GM10847 (cell line): ENCODE measurements at regions not wholly inside any gene's neighbourhood (a gene's known extent, or its start where the extent isn't known, plus 50 kb on each side); places are given as distances from the start of the nearest gene placed in this dataset.

ENCODE experiments used
- POLR2A ChIP-seq: IDR thresholded peaks from 2 replicates; pipeline ENCODE4 v1.6.1; 2011; ENCODE audit not compliant: insufficient read length; ENCODE audit errors: extremely low read depth

DNA sequence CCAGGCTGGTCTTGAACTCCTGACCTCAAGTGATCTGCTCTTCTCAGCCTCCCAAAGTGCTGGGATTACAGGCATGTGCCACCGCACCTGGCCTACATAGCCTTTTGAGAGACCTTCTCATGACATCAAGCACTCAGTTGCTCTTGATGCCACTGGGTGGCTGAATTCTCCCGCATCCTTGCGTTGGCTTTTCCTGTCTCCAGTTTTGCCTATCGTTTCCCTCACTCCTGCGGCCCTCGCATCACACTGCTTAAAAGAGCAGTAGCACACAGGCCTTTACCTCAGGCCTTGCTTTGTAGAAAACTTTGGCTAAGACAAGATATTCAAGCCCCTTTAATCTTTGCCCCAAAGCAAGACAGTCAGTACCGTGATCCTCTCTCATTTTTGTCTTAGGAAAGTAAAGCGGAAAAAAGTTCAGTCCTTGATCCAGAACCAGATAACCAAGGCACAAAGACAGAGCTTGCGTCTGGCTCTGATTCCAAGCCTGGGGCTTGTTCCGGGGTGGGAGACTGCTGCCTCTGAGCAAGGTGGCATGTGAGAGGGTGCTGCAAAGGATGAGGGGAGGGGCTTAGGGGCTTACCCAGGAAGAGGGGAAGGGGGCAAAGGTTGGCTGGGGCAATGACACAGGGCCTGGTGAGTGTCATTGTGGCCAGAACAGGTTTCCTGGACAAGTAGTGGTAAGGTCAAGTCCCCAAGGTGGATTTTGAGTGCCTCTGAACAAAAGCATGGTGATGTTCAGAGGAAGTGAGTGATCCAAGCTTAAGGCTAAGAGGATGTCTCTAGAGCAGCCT, 175.0 kb upstream of the TLE3 start:
- TF ChIP-seq POLR2A, result no peak

DNA sequence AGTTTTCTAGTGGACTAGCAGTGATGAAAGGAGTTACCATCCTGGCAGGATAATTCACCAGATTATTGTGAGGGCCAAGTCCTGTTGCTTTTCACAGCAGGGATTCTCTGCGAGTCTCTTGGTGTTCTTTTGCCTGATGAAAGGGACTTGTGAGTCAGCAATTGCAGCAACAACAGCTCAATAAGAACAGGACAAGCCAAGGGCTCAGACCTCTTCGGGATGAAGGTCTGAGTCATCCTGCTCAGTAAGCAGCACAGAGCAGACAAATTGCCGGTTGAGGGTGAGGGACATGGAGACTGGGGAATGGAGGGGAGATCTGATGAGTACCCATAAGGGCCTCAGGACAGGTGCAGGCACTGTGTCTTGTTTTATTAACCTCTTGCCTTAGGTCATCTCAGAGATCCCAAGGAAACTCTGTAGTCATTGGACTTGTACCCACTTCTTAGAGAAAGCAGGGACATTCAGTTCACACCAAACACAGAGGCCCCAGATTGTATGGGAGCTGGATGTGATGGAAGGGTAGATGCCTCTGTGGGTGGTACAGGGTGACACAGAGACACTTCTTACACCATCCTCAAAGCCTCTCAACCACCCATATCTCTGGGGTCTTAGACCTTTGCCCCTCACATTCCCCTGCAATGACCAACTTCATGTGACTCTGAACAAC, 173.8 kb upstream of the TLE3 start:
- TF ChIP-seq POLR2A, result no peak

DNA sequence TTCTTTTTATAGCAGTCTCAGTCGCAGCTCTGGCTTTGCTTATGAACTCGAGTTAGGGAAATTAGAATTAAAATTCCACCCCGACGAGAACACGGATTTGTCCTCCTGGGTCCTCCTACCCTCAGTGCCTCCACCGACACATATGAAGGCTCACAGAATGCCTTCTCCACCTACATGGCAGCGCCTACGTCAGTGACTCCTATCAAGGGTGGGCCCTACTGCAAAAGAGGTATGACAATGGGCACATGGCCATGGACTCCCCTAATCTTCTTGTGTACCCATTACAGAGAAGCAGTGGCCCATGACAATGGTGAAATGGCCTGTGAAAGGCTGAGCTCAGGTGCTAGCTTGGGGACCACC, 173.0 kb upstream of the TLE3 start:
- no peak for TF ChIP-seq POLR2A

DNA sequence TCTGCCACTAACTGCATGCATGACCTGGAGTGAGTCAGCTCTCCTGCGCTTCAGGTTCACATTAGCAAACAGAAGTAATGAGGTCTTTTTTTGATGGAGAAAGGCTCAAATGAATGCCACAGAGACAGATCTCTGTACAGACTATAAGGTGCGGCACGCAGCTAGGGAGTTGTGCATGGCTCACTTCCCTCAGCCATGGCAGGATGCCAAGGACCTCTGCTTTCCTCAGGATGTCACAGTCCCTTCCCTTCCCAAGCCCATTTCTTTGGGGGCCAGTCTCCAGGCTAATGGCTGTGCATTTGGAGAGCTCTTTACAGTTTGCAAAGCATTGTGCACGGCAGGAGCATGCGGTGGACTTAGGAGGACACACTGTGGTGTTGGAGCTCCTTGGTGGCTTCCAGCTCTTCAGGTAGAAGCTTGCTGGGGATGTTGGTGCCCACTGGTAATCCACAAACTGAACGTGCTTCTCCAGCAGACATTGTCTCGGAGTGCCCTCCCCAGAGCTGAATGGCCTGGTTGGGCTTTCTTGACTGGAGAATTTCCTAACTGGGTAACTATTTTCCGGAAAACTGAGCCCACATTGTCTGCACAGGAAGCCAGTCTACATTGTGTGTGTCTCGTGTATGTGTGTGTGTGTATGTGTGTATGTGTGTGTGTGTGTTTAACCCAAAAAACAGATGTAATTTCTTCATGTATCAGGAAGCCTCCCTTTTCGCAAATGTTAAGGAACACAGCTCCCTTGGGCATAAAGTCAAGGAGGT, 172.5 kb upstream of the TLE3 start:
- TF ChIP-seq POLR2A, result no peak

DNA sequence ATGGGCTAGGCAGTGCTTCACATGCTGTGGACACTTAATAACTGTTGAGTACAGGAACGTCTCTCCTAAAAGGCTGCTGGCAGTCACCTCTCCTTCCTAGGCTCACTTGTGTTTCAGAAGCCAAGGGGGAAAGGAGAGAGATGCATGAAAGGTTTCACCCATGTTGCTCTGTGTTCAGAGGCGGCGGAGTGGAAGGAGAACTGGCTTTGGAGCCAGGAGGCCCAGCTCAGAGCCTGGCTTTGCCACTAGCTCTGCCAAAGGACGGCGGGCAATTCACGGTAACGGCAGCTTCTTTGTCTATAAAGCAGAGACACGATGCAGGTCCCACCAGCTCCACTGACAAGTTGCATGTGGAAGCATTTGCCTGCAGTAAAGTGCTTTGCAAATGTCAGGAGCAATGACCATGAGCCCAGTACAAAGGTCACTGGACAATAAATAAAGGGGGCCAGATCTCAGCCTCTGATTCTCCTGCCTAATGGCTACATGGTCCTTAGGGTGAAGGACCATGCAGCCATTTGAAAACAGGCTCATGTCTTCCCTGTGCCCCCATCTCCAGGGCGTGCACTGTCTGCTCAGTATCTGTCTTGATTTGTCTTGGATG, 171.7 kb upstream of the TLE3 start:
- no peak for TF ChIP-seq POLR2A

DNA sequence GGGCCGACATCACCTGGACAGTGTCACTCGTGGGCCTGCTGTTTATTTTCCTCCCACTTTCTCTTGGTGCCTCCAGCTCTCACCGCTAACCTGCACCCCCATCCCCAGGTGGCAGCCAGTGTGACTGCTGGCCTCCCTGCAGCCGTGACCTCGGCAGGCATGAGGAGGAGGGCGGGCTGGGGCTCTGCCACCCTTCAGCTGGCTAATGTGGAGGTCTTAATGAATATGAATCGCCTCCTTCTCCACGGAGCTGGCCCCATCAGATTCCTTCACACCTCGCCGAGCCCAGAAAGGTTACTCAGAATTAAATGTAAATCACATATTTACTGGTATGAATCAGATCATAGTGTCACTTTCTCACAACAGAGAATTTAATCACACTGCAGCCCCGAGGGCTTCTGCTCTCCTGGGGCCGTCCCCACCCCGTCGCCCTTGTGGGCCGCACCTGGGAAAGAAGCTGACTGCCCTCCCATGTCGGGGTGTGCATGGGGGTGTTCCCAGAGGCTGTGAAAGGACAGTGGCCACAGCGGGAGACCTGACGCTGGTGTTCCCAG, 171.1 kb upstream of the TLE3 start:
- no peak for TF ChIP-seq POLR2A

DNA sequence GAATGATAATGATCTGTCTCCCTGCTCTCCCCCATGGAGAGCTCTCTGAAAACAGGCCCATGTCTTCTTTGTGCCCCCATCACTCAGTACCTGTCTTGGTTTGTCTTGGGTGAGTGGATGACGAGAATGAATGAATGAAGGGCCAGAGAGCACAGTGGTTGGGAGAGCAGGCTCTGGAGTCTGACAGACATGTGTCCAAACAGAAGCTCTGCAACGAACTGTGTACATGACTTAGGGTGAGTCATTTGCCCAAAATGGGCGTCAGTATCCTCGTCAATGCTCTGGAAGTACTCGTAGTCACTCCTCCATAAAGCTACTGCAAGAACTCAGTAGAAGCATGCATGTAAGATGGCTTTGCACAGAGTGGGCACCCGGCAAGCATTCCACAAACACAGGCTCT, 170.2 kb upstream of the TLE3 start:
- TF ChIP-seq POLR2A, result no peak

DNA sequence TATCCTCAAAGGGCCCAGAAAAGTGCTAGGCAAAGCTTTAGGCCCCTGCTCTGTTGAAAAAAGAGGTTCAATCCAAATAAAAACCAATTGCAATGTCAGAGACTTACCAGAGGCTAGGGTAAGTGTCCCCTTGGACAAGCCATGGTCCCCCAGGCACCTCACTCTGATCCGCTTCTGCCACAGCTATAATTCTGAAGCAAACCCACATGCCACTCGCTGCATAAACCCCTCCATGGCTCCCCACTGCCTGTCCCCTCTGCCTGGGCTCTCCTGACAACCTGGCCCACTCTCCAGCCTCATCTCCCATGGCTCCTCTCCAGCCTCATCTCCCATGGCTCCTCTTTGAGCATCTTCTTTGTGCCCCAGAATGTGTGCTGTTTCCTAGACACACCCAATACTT, 169.6 kb upstream of the TLE3 start:
- no peak for TF ChIP-seq POLR2A

DNA sequence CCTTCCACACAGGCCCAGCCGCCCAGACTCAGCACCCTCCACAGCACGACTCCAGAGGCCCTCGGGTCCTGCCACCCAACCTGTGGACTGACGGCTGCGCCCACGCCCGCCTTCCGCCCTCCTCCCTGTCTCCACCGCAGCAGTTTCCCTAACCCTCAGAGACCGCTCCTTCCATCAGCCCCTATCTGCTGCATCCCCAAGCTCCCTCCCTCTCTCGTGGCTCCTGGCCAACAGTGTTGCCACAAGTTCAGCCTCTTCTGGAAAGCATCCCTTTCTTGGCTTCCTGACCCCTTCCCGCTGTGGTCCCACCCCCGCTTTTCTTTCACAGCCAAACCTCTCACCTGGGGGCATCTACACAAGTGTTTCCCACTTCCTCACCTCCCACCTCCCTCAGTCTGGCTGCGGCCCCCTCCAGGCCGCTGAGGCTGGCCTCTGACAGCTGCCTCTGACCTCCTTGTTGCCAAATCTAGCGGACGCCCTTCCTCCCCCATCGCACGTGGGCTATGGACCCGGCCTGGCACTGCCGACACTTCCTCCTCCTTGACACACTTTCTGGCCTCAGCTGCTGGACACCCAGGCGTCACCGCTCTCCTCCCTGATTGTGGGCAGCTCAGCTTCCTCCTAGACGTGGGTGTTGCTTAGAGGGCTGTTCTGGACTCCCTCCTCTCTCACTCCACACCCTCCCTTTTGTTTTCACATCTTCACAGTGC, 168.8 kb upstream of the TLE3 start:
- no peak for TF ChIP-seq POLR2A

DNA sequence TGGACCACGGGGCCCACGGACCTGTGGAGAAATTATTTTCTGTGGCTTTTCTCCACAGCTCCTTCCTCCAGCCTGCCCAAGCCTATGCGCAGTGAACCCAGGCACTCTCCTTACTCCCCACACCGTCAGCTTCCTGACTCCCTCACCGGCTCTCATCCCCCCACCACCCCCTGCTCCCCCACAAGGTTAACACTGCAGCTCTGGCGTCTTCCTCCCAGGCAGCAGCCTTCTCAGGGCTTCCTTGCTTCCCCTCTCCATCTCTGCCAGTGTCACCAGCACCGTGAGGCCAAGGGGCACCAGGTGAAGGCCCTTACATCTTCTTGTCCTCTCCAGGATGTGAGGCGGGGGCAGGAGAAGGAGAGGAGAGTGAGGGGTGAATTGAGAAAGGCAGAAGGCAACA, 168.3 kb upstream of the TLE3 start:
- no peak for TF ChIP-seq POLR2A

DNA sequence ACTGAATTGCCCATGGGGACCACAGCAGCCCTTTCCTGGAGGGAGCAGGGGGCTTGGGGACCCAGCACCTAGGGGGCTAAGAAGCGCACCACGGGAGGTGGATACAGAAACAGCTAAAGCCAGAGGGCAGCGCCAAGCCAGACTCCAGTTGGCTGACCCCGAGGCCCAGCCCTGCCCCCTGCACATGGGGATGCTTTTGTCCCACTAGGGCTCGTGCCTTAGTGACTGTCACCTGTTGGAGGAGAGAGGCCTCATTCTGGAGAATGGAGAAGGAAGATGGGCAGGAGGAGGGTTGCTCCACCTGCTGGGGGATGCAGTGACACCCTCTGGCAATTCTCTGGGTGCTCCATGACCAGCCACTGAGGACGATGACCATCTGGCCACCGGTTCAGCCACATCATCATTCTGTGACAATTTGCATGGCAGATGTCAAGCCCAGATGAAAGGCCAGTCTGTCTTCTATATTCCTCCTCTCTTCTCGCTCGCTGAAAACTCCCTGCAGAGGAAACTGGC, 167.8 kb upstream of the TLE3 start:
- TF ChIP-seq POLR2A, result no peak

DNA sequence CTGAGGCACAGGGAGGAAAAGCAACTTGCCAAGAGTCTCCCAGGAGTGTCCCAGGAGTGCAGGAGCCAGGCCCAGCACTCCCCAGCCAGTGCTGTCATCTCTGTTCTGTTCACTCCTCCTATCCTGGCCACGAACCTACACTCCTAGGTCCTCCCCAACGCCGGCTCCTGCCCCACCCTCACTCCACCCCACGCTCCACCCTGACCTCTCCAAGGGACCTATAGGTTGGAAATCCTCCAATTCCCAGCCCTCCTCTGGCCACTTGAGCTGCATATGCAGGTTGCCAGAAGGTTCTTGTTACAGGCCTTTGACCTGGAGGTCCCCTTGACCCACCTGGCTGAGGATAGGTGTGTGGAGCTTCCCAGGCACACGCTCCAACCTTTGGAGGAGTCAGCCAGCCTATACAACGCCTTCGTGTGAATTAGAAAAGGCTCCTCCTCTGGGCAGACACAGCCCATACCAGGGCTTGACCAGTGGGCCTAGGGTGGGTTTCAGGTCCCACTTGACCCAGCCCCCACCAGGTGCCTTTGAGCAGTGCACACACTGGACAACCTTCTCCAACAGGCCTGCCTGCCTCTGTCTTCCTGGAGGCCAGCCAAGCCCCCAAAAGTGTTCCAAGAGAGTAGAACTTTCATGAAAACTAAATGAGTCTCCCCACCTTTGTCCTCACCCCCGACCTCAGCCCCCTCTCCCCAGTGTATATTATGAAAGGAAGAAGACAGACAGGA, 167.2 kb upstream of the TLE3 start:
- no peak for TF ChIP-seq POLR2A

DNA sequence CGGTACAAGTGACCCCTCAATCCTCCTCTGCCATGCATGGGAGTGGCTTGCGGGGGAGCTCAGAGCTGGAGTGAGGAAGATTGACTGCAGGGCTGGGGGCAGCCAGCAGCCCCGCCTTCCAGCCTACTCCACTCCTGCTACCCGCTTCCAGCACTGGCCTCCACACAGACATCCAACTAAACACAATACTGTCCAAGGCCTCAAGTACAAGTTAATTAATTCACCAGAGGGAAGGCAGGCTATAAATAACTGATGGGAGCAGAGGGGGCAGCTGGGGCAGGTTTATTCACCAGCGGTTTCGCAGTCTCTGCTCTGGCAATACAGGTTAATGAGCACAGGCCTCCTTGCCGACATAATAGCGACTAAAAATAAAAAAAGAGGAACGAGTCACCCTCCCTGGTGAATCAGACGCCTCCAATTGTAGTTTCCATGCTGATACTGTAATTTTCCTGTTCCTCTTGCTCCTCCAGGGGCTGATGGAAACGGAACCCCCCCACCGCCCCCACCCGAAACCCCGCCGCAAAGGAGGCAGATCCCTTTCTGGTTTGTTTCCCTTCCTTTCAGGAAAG, 166.4 kb upstream of the TLE3 start:
- TF ChIP-seq POLR2A, result no peak
